Trophoblast cell (in vitro differentiated cells and primary cell): ENCODE measurements at regions not wholly inside any gene's neighbourhood (a gene's known extent, or its start where the extent isn't known, plus 50 kb on each side); places are given as distances from the start of the nearest gene placed in this dataset.
A peak's percentile ranks its signal among the peaks of the same experiment; 100 is the strongest.

ENCODE experiments used
- DNase-seq, 2 donors: peaks; one replicate each; pipeline ENCODE4 v3.0.0-alpha.2; 2016
- H2AFZ ChIP-seq: 2 replicates; pipeline ENCODE4 v1.6.1; 2013; ENCODE audit warnings: low read length, moderate library complexity, mild to moderate bottlenecking; ENCODE audit not compliant: insufficient read depth, poor library complexity
- H2AK5ac ChIP-seq: 2 replicates; pipeline ENCODE4 v1.6.1; 2013; ENCODE audit warnings: mild to moderate bottlenecking, low read length
- H2BK120ac ChIP-seq: 2 replicates; pipeline ENCODE4 v1.6.1; 2013; ENCODE audit warnings: low read length, mild to moderate bottlenecking, moderate library complexity; ENCODE audit not compliant: insufficient read depth, poor library complexity
- H2BK12ac ChIP-seq: 2 replicates; pipeline ENCODE4 v1.6.1; 2013; ENCODE audit warnings: mild to moderate bottlenecking, low read length, moderate library complexity
- H2BK5ac ChIP-seq: 2 replicates; pipeline ENCODE4 v1.6.1; 2013; ENCODE audit warnings: low read length, low read depth, moderate library complexity, mild to moderate bottlenecking; ENCODE audit not compliant: poor library complexity
- H3K14ac ChIP-seq: 2 replicates; pipeline ENCODE4 v1.6.1; 2013; ENCODE audit warnings: mild to moderate bottlenecking, low read length
- H3K18ac ChIP-seq: 2 replicates; pipeline ENCODE4 v1.6.1; 2013; ENCODE audit warnings: mild to moderate bottlenecking, low read length
- H3K23ac ChIP-seq: 2 replicates; pipeline ENCODE4 v1.6.1; 2013; ENCODE audit warnings: low read length
- H3K27ac ChIP-seq: 2 replicates; pipeline ENCODE4 v1.5.1; 2013; ENCODE audit warnings: low read depth, mild to moderate bottlenecking, inconsistent platforms, low read length, moderate library complexity
- H3K27me3 ChIP-seq: 2 replicates; pipeline ENCODE4 v1.6.1; 2013; ENCODE audit warnings: inconsistent platforms, mild to moderate bottlenecking, low read length, moderate library complexity; ENCODE audit not compliant: insufficient read depth
- H3K36me3 ChIP-seq, 2 experiments: 1 replicate in 1 of 2; 2 replicates in 1 of 2; pipeline ENCODE4 v1.6.1; 2013; ENCODE audit warnings: low read length in 2 of 2, mild to moderate bottlenecking in 2 of 2, moderate library complexity in 1 of 2; ENCODE audit not compliant: insufficient read depth in 2 of 2, control insufficient read depth in 1 of 2
- H3K4ac ChIP-seq: 2 replicates; pipeline ENCODE4 v1.6.1; 2013; ENCODE audit warnings: low read depth, mild to moderate bottlenecking, low read length, moderate library complexity
- H3K4me1 ChIP-seq, 2 experiments: 1 replicate in 1 of 2; 2 replicates in 1 of 2; pipeline ENCODE4 v1.6.1; 2013; ENCODE audit warnings: low read length in 2 of 2, mild to moderate bottlenecking in 2 of 2, moderate library complexity in 1 of 2; ENCODE audit not compliant: insufficient read depth in 2 of 2, control insufficient read depth in 1 of 2
- H3K4me2 ChIP-seq: 2 replicates; pipeline ENCODE4 v1.6.1; 2013; ENCODE audit warnings: inconsistent platforms, mild to moderate bottlenecking, low read length, moderate library complexity
- H3K4me3 ChIP-seq: 2 replicates; pipeline ENCODE4 v1.5.1; 2013; ENCODE audit warnings: mild to moderate bottlenecking, low read depth, low read length, inconsistent platforms
- H3K79me1 ChIP-seq: one replicate; pipeline ENCODE4 v1.6.1; 2013; ENCODE audit warnings: low read length
- H3K79me2 ChIP-seq: 2 replicates; pipeline ENCODE4 v1.6.1; 2013; ENCODE audit warnings: low read length, mild to moderate bottlenecking; ENCODE audit not compliant: control insufficient read depth, insufficient read depth, poor library complexity
- H3K9ac ChIP-seq: 2 replicates; pipeline ENCODE4 v1.6.1; 2013; ENCODE audit warnings: mild to moderate bottlenecking, low read length
- H3K9me3 ChIP-seq: 2 replicates; pipeline ENCODE4 v1.6.1; 2013; ENCODE audit warnings: low read depth, mild to moderate bottlenecking, control low read depth, inconsistent platforms, low read length; ENCODE audit not compliant: insufficient read depth
- H4K12ac ChIP-seq: 2 replicates; pipeline ENCODE4 v1.6.1; 2013; ENCODE audit warnings: low read depth, mild to moderate bottlenecking, low read length, moderate library complexity
- H4K8ac ChIP-seq: 2 replicates; pipeline ENCODE4 v1.6.1; 2013; ENCODE audit warnings: low read depth, mild to moderate bottlenecking, low read length, moderate library complexity
- H4K91ac ChIP-seq: one replicate; pipeline ENCODE4 v1.6.1; 2013; ENCODE audit warnings: low read depth, mild to moderate bottlenecking, low read length, moderate library complexity
- WGBS: extraction: QIAGEN DNeasy Blood & Tissue Kit; methylation state at CpG from one replicate; pipeline ENCODE4 v1.1.7; 2013; ENCODE audit warnings: missing lambda C conversion rate; ENCODE audit not compliant: insufficient read length, insufficient coverage; ENCODE audit errors: extremely low coverage; 5-methylcytosine and 5-hydroxymethylcytosine counted together

GRCh38 chr19:30145467-30145866 is 203.4 kb downstream of the URI1 start:
- Histone ChIP-seq H3K9ac (no peak overlapping the region), H3K36me3 (no peaks in the 10 kb centered on the region), H3K79me1 (no peaks in the 10 kb centered on the region), H3K27me3 (no peaks in the 10 kb centered on the region), H4K12ac (no peak overlapping the region), H4K8ac (no peak overlapping the region), H3K27ac (no peak overlapping the region), H3K79me2 (no peaks in the 10 kb centered on the region), H3K23ac (no peak overlapping the region), H3K4ac (no peak overlapping the region), H2BK120ac (no peak overlapping the region), H3K4me2 (no peak overlapping the region), H2BK5ac (no peak overlapping the region), H3K9me3 (no peaks in the 10 kb centered on the region), H3K14ac (no peak overlapping the region), H3K18ac (no peak overlapping the region), H3K4me3 (no peak overlapping the region), H3K4me1 (no peaks in the 10 kb centered on the region), H2BK12ac (no peak overlapping the region), H2AK5ac (no peak overlapping the region), H4K91ac (no peak overlapping the region), H2AFZ (no peak overlapping the region)
- no peak for DNase-seq
- WGBS = no CpG with 5 or more reads among the region's 8 CpGs

- Histone ChIP-seq H3K27ac (no peak overlapping the region), H3K14ac (no peak overlapping the region), H3K18ac (no peak overlapping the region), H2AFZ (no peak overlapping the region), H3K4me3 (peak overlapping the region; percentile 52), H3K4me2 (no peak overlapping the region), H2BK12ac (no peak overlapping the region), H3K9me3 (no peaks in the 10 kb centered on the region), H3K36me3 (no peaks in the 10 kb centered on the region), H3K27me3 (no peaks in the 10 kb centered on the region), H3K79me2 (no peaks in the 10 kb centered on the region), H3K9ac (no peak overlapping the region), H4K8ac (no peak overlapping the region), H4K12ac (no peak overlapping the region), H3K4me1 (no peaks in the 10 kb centered on the region), H3K23ac (no peak overlapping the region), H4K91ac (no peak overlapping the region), H2BK120ac (no peak overlapping the region), H3K79me1 (no peaks in the 10 kb centered on the region), H2AK5ac (no peak overlapping the region), H2BK5ac (no peak overlapping the region), H3K4ac (no peak overlapping the region)
- DNase-seq = no peak
- WGBS = no CpG with 5 or more reads among the region's 14 CpGs
These were observed 204.3 kb downstream of the URI1 start for GRCh38 chr19:30146346-30146745.

GRCh38 chr19:30148039-30148790 is 206.2 kb downstream of the URI1 start:
- Histone ChIP-seq H3K27ac (no peak overlapping the region), H2AK5ac (no peak overlapping the region), H3K4me1 (no peaks in the 10 kb centered on the region), H3K79me1 (no peaks in the 10 kb centered on the region), H3K14ac (no peak overlapping the region), H2BK120ac (no peak overlapping the region), H3K4ac (no peak overlapping the region), H4K12ac (no peak overlapping the region), H3K23ac (no peak overlapping the region), H2BK5ac (no peak overlapping the region), H3K4me3 (peak overlapping the region; percentile 26), H2AFZ (no peak overlapping the region), H3K36me3 (no peaks in the 10 kb centered on the region), H3K4me2 (no peak overlapping the region), H4K8ac (no peak overlapping the region), H3K9ac (no peak overlapping the region), H3K27me3 (no peaks in the 10 kb centered on the region), H3K79me2 (no peaks in the 10 kb centered on the region), H3K9me3 (no peaks in the 10 kb centered on the region), H2BK12ac (no peak overlapping the region), H4K91ac (no peak overlapping the region), H3K18ac (no peak overlapping the region)
- peak in 1 of 2 donors; percentile 9 for DNase-seq
- WGBS = no CpG with 5 or more reads among the region's 13 CpGs

- no CpG with 5 or more reads among the region's 8 CpGs for WGBS
- no peaks in the 10 kb centered on the region for H3K27me3 ChIP-seq
These were observed 206.8 kb downstream of the URI1 start for GRCh38 chr19:30148803-30149202.

More at GRCh38 chr19:30148803-30149202, 206.8 kb downstream of the URI1 start:
- H4K91ac ChIP-seq = no peak overlapping the region
- no peak overlapping the region for H3K18ac ChIP-seq
- H3K79me2 ChIP-seq = no peaks in the 10 kb centered on the region
- no peak overlapping the region for H2BK120ac ChIP-seq
- H3K4me3 ChIP-seq = peak overlapping the region; percentile 26
- H3K79me1 ChIP-seq = no peaks in the 10 kb centered on the region
- no peak for DNase-seq
- no peak overlapping the region for H3K23ac ChIP-seq
- H4K12ac ChIP-seq = no peak overlapping the region
- H2BK12ac ChIP-seq = no peak overlapping the region
- no peak overlapping the region for H3K4me2 ChIP-seq
- no peaks in the 10 kb centered on the region for H3K9me3 ChIP-seq
- H2AK5ac ChIP-seq = no peak overlapping the region
- no peak overlapping the region for H4K8ac ChIP-seq
- H2AFZ ChIP-seq = no peak overlapping the region
- no peak overlapping the region for H3K9ac ChIP-seq
- H2BK5ac ChIP-seq = no peak overlapping the region
- no peak overlapping the region for H3K14ac ChIP-seq
- H3K4ac ChIP-seq = no peak overlapping the region
- H3K4me1 ChIP-seq = no peaks in the 10 kb centered on the region
- no peak overlapping the region for H3K27ac ChIP-seq
- H3K36me3 ChIP-seq = no peaks in the 10 kb centered on the region
